Mucosa of gallbladder (tissue), 1 donor: ENCODE measurements at regions not wholly inside any gene's neighbourhood (a gene's known extent, or its start where the extent isn't known, plus 50 kb on each side); places are given as distances from the start of the nearest gene placed in this dataset.
A peak's percentile ranks its signal among the peaks of the same experiment; 100 is the strongest.

Experiments
- DNase-seq: peaks from one replicate; pipeline ENCODE4 v3.0.0-alpha.2; 2020; ENCODE audit warnings: low spot score
- donor health status: DM: no; HTN: no; CAD: no.

DNA sequence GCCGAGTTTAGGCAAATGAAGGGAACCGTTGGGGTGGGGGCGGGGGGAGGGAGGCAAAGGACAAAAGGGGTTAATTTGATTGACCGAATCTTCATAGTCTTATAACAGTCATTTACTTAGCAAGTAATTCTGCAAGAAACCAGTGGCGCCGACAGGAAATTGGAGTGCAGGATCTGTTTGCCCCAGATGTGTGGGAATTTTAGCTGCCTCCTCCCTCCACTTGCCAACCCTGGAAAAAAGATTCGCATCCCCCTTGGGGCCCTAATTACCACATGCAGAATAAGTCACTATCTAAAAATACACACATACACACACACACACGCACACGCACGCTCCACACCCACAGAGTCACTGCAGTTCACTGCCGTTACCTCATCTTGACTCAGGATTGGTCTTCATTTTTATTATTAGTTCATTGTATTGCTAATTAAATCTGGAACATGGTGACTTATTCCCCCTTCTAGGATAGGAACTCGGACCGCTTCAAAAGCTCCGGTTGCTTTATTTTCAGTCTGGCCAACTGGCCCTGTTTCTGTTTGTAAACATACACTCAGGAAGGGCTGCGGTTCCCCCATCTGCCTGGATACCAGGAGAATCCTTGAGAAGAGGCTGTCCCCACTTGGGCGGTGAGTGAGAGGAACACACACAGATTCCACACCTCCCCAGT, 241.6 kb upstream of the SALL1 start:
- no peak for DNase-seq

DNA sequence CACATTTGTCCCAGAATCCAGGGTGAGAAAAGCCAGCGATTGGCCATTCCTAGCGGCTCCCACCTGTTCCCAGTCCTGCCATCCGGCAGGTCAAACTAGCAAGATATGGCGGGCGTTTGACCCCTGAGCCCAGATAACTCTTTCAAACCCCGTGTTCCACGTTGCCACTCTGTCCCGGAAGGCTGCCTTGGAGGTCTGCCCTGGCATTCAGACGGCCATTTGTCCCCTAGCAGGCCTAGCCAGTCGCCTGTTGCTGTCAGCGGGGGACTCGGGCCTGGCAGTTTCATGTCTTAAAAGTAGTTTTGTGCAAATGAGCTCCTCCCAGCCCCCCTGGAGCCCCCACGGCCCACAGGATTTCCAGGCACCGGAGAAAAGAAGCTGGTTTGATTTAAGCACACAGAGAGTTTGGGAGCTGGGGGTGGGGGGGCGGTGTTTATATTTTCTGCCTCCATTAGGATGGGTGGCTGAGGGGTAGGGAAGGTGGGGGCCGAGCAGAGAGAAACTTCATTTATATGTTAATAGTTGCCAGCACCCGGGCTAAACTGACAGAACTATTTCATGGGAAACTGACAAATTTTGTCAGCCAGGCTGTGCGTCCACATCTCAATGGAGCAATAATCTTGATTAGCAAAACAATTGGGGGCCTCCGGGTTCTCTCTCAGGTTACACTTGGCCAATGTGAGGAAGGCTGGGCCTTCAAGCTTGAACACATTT, 240.9 kb upstream of the SALL1 start:
- DNase-seq: no peak

GRCh38 chr16:51390877-51391276, 239.8 kb upstream of the SALL1 start:
- no peak for DNase-seq

DNA sequence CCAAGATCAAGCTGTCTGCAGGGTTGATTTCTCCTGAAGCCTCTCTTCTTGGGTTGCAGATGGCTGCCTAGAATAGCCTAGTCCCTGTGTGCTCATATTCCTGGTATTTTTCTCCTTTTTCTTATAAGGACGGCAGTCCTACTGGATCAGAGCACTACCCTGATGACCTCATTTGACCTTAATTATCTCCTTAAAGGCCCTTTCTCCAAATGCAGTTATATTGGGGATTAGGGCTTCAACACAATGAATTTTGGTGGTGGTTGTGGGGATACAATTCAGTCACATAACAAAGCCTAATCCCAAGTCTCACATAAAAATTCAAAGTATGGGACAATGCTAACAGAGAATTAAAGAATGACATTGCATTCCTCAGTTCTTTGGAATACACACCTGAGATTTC, 238.8 kb upstream of the SALL1 start:
- DNase-seq: no peak

- DNase-seq: no peak
Measured at GRCh38 chr16:51388516-51388951, 237.5 kb upstream of the SALL1 start.

DNA sequence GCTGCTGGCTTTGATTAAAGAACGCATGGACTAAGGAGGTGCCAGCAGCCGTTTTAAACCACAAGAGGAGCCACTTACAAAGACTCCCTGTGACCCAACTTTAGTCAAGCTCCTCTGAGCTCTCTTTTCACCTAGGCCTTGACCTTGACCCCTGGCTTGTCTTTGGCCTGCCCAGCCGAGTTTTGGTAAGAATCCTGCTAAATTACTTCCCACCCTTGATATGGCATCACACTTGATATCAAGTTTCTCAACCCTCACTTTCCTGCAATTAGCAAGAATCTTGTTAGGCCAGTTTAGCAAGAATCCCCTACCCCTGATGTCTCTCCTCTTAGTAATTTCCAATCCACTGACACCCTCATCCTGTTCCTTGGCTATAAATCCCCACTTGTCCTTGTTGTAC, 232.8 kb upstream of the SALL1 start:
- DNase-seq: no peak

GRCh38 chr16:51382940-51383339, 231.9 kb upstream of the SALL1 start:
- no peak for DNase-seq

DNA sequence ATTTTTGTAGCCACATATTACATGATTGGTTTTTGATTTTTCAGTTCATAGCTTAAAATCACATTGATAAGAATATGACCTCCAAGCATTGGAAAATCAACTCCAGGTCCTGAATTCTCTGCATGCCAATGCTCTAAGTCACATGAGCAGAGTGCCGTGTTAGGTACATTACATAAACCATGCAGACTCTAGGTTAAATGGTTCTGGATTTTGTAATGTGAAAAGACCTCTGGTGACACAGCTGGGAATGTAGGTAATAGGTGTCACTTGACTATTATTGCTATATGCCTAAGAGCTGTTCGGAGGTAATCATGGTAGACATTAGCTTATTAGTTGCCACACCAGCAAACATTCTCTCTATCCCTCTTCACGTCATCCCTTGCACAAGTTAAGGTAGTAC, 231.1 kb upstream of the SALL1 start:
- no peak for DNase-seq

DNA sequence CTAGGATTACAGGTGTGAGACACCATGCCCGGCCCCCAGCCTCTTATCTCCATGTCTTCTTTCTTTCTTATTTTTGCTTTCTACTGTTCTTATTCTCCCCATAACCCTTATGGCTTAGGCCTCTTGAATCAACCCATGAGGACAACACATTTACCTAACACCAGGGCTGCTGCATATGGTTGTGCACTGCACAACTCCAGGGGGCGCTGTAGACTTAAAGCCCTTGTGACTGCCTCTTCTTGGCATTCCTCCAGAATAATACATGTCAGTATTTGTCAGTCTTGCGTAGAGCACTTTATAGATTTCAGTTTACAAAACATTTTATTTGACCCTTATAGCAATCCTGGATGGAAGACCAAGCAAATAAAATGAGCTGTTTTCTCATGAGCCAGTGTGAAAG, 225.0 kb upstream of the SALL1 start:
- DNase-seq: no peak

DNA sequence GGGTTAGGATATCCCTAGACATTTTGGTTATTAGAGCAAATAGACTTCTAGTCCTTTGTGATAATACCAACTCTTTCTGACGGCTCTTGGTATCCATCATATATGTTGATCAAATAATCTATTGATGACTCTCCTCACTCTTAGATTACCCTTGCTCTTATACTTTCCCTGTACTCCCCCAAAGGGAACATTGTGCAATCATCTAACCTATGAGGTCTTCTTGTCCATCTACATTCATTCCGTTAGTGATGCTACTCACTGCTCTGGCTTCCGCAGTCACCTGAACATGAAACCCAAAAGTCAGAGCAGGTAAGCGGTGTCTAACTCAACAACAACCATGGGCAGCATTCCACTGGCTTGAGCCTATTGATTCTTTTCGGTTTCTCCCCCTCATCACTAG, 223.7 kb upstream of the SALL1 start:
- DNase-seq: no peak

GRCh38 chr16:51374346-51374745, 223.3 kb upstream of the SALL1 start:
- DNase-seq: no peak

DNA sequence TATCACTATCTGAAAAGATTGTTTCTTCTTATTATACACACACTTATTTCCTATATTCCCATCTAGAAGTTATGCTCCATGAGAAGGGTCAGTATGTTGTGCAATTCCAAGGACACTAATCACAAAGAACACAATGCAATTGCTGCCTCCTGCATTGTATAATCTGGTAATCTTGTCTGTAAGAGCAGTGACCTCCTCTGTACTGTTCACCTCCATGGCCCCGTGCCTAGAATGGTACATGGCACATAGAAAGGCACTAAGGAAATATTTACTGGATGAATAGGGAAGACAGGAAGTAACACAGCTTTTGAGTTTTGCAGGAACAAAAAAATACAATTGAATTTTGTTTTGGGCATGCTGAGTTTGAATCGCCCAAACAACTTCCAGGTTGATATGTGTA, 214.6 kb upstream of the SALL1 start:
- DNase-seq: no peak

DNA sequence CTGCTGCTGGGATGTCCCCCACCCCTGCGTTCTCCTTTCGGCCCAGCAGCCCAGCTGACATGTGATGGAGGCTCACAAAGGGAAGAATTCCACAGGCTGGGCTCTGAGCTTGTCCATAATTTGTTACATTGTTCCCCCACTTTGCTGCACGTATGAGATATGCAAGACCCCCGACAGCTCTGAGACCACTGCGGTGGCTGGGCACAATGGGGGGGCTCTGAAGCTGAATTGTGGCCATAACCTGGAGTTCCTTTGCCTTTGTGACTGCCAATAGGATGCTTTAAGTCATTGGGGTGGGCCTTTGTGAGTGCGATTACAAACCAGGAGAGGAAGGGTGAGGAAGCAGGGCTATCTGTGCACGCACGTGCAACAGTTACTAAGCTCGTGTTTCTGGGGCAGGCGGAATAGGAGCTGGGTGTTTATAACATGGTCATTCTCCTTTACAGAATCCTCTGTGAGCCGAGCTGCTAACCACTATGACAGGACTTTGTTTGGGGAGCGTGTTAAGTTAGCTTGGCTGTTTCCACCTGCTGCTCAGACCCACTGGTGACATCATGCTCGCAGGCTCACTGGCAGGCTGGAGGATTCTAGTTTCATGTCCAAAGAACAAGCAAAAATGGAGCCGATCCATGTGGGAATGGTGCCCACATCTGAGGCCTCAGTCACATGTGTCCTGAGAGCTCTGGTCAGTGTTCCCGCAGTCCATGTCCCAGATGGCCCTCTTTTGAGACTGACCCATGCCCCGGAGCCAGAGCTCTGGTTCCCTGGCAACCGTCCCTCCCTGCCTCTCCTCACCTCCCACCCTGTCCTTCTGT, 208.3 kb upstream of the SALL1 start:
- DNase-seq: peak; percentile 63

- no peak for DNase-seq
Measured at GRCh38 chr16:51357839-51358238, 206.8 kb upstream of the SALL1 start.

GRCh38 chr16:51355875-51356274, 204.8 kb upstream of the SALL1 start:
- no peak for DNase-seq

DNA sequence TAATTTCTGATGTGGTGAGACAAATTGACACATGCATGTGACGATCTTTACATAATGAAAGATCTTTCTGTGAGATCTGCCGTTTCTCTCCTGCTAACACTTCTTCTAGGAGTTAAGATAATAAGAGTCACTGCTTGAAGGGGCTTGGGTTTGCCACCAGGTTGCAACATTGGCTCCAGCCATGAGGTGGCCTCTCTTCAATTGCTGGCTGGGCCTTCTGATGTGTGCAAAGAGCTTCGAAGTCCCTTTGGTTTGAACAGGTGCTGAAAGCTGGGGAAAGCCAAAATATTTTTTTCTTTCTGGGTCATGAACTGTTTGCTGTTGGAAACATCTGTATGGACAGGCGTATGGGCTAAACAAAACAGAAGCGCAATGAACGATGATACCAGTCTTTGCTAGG, 204.1 kb upstream of the SALL1 start:
- no peak for DNase-seq

GRCh38 chr16:51353055-51353454, 202.0 kb upstream of the SALL1 start:
- no peak for DNase-seq

- no peak for DNase-seq
Measured at GRCh38 chr16:51349626-51350025, 198.6 kb upstream of the SALL1 start.

DNA sequence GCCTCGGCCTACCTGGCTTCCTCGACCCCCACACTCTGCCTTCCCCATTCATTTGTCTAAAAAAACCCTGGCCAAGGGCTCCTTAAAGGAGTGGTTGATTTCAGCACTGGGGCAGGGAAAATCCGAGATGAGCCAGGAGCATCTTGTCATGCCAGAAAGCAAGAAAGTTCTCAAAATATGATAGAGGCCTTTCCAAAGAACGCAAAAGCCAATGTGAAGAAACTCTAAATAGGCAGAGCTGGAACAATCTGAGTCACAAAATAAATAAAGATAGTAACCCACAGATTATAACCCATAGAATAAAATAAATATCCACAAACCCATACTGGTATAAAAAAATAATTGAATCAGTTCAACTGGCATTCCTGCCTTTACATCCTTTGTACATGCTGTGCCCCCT, 192.3 kb upstream of the SALL1 start:
- DNase-seq: no peak

DNA sequence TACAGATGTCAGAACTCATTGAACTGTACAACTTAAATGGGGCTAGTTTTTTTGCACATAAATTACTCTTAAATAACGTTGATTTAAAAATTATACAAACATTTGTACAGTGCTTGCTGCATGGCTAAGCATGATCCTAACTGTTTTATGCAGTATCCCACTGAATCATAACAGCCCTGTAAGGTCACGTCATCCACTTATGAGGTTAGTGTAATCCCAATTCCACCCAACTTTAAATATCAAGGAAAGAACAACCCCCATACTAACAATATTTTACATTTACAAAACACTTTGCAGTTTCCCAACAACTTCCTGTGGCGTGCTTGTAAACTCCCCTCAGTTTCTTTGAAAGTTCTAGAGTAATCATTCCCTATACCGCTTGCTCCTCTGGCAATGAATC, 190.1 kb upstream of the SALL1 start:
- DNase-seq: no peak

- no peak for DNase-seq
Measured at GRCh38 chr16:51337662-51338061, 186.6 kb upstream of the SALL1 start.

GRCh38 chr16:51328733-51329132, 177.7 kb upstream of the SALL1 start:
- no peak for DNase-seq

DNA sequence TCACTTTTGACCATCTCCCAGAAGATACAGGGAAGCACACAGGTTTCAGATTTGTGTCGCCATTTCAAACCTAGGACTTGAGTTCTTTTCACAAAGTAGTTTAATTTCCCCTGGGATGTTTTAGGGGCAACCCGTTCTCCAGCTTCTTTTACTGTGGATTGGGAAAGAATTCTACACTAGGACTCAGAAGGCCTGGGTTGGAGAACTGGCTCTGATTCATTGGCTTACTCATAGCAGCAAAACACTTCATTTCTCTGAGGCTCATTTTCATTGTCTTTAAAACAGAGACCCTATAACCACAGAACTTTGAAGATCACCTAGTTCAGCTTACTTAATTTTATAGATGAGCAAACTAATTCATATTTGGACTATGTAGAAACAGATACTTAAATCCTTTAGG, 175.9 kb upstream of the SALL1 start:
- no peak for DNase-seq
